GM12878 (cell line): ENCODE measurements at regions not wholly inside any gene's neighbourhood (a gene's known extent, or its start where the extent isn't known, plus 50 kb on each side); places are given as distances from the start of the nearest gene placed in this dataset.

Experiments
- ATAC-seq: fragments of 200-7000 bp; cut with Tn5 transposase; 3 replicates; pipeline ENCODE4 v1.9.1; 2020; ENCODE audit warnings: mild to moderate bottlenecking, moderate library complexity
- BruUV-seq: library from RNA; stranded (reverse); fragments of 400-500 nt; replicated peaks from 2 replicates; lab custom pipeline; 2021; lab: Mats Ljungman, UMichigan
- CTCF ChIA-PET: fragments of 300-600 bp; sonication (Branson Sonifier 250); formaldehyde crosslinking; extraction: SDS; loops from one replicate; lab custom pipeline; 2021; ENCODE audit warnings: inconsistent platforms; lab: Yijun Ruan, JAX
- POLR2A ChIA-PET: fragments of 350-600 bp; formaldehyde crosslinking; extraction: SDS; loops from one replicate; lab custom pipeline; 2021; ENCODE audit warnings: inconsistent platforms; lab: Charles Lee
- RAD21 ChIA-PET: fragments of 300-600 bp; sonication (Branson Sonifier 250); formaldehyde crosslinking; loops from one replicate; lab custom pipeline; 2023; ENCODE audit warnings: antibody characterized with exemption; ENCODE audit not compliant: unreplicated experiment; lab: Charles Lee
- SMC1A ChIA-PET: fragments of 300-600 bp; sonication (Branson Sonifier 250); formaldehyde crosslinking; loops from one replicate; lab custom pipeline; 2023; ENCODE audit not compliant: unreplicated experiment, uncharacterized antibody; lab: Charles Lee
- DNase-seq: peaks from one replicate; pipeline ENCODE4 v3.0.0-alpha.2; 2011; ENCODE audit warnings: low read depth, low spot score
- FAIRE-seq: peaks from 3 replicates; lab custom pipeline; 2011; peaks lifted over from hg19 to GRCh38; lab: Jason Lieb, UNC
- H2AFZ ChIP-seq: 2 replicates; pipeline ENCODE4 v1.6.0; 2011; ENCODE audit warnings: low read depth, low read length, control low read depth; ENCODE audit not compliant: control insufficient read depth
- H3K27ac ChIP-seq: 2 replicates; pipeline ENCODE4 v1.5.1; 2011; ENCODE audit warnings: control low read depth; ENCODE audit not compliant: control insufficient read depth, insufficient read depth
- H3K27me3 ChIP-seq, 2 experiments: replicated peaks in 1 of 2; 2 replicates each; pipeline versions ENCODE4 v1.6.0 to v1.6.1; 2011; ENCODE audit warnings: low read length in 1 of 2; ENCODE audit not compliant: control insufficient read depth in 2 of 2, insufficient read depth in 2 of 2
- H3K36me3 ChIP-seq, 2 experiments: 2 replicates each; pipeline ENCODE4 v1.5.1; 2011; ENCODE audit warnings: low read length in 1 of 2; ENCODE audit not compliant: control insufficient read depth in 2 of 2, insufficient read depth in 2 of 2
- H3K4me1 ChIP-seq: 2 replicates; pipeline ENCODE4 v1.6.1; 2011; ENCODE audit warnings: mild to moderate bottlenecking, low read length, moderate library complexity, mixed read lengths; ENCODE audit not compliant: control insufficient read depth, insufficient read depth
- H3K4me2 ChIP-seq: 2 replicates; pipeline ENCODE4 v1.6.0; 2011; ENCODE audit warnings: control low read depth; ENCODE audit not compliant: control insufficient read depth, insufficient read depth
- H3K4me3 ChIP-seq: fragments of 200-600 bp; sonication (generic); 2 replicates; pipeline ENCODE4 v1.5.1; 2016
- H3K79me2 ChIP-seq: 2 replicates; pipeline ENCODE4 v1.6.0; 2011; ENCODE audit warnings: low read length; ENCODE audit not compliant: control insufficient read depth, insufficient read depth
- H3K9ac ChIP-seq: 2 replicates; pipeline ENCODE4 v1.8.0; 2011; ENCODE audit warnings: low read length, control low read depth, mixed read lengths; ENCODE audit not compliant: control insufficient read depth, insufficient read depth
- H3K9me3 ChIP-seq: replicated peaks from 3 replicates; pipeline ENCODE4 v1.5.1; 2011; ENCODE audit warnings: mild to moderate bottlenecking, low read length; ENCODE audit not compliant: control insufficient read depth, insufficient read depth
- H4K20me1 ChIP-seq: 2 replicates; pipeline ENCODE4 v1.6.0; 2011; ENCODE audit not compliant: control insufficient read depth, insufficient read depth
- CHD1 ChIP-seq: IDR thresholded peaks from 2 replicates; pipeline ENCODE4 v1.6.1; 2012; ENCODE audit warnings: low read depth, low read length, improper control_type of control experiment
- CREM ChIP-seq: IDR thresholded peaks from 2 replicates; pipeline ENCODE4 v1.6.1; 2014; ENCODE audit warnings: antibody characterized with exemption, low read depth
- CUX1 ChIP-seq: IDR thresholded peaks from 2 replicates; pipeline ENCODE4 v1.6.1; 2012; ENCODE audit warnings: improper control_type of control experiment, low read depth, low read length; ENCODE audit not compliant: insufficient replicate concordance
- E4F1 ChIP-seq: fragments of 450-650 bp; IDR thresholded peaks from 2 replicates; pipeline ENCODE4 v1.6.1; 2018; ENCODE audit warnings: borderline replicate concordance, mild to moderate bottlenecking; ENCODE audit not compliant: partially characterized antibody
- HDAC6 ChIP-seq: fragments of 200-600 bp; sonication (generic); IDR thresholded peaks from one replicate; pipeline ENCODE4 v1.8.0; 2017; ENCODE audit warnings: antibody characterized with exemption; ENCODE audit not compliant: unreplicated experiment
- PAX8 ChIP-seq: fragments of 450-650 bp; IDR thresholded peaks from 2 replicates; pipeline ENCODE4 v1.6.1; 2017; ENCODE audit warnings: mild to moderate bottlenecking, moderate library complexity
- USF2 ChIP-seq: IDR thresholded peaks from 2 replicates; pipeline ENCODE4 v1.6.1; 2011; ENCODE audit warnings: low read depth, low read length, improper control_type of control experiment, borderline replicate concordance
- WGBS: methylation state at CpG from one replicate; pipeline ENCODE4 v1.1.6; 2016; ENCODE audit warnings: low lambda C conversion rate; ENCODE audit not compliant: insufficient replicate concordance, insufficient coverage; ENCODE audit errors: missing lambda C conversion rate; 5-methylcytosine and 5-hydroxymethylcytosine counted together
- in situ Hi-C: fragments of 300-500 bp; cut with MboI; formaldehyde crosslinking; loops from 9 replicates; pipeline ENCODE4 v1.14.3; 2018; ENCODE audit warnings: mixed read lengths
- intact Hi-C: fragments of 100-400 bp; cut with micrococcal nuclease; formaldehyde crosslinking; loops from one replicate; pipeline ENCODE4 v1.14.2; 2022; ENCODE audit not compliant: unreplicated experiment

GRCh38 chr15:47965297-47965696 lies 155.5 kb upstream of the SLC24A5 start:
- in situ Hi-C loops = no loop called here
- WGBS = 88% methylated on average over 4 of the region's 4 CpGs
- H3K9me3 ChIP-seq = no peaks in the 10 kb centered on the region
- CTCF ChIA-PET = no interaction called here
- RAD21 ChIA-PET = no interaction called here
- peaks cover 15% of the 10 kb centered on the region for H3K4me1 ChIP-seq
- SMC1A ChIA-PET = no interaction called here
- H2AFZ ChIP-seq = no peak overlapping the region
- H3K27me3 ChIP-seq = no peaks in the 10 kb centered on the region
- TF ChIP-seq CREM (no peak), USF2 (no peak), PAX8 (no peak), HDAC6 (no peak), E4F1 (no peak), CUX1 (no peak), CHD1 (no peak)
- POLR2A ChIA-PET = no interaction called here
- no peak overlapping the region for H3K27ac ChIP-seq
- no peaks in the 10 kb centered on the region for H3K36me3 ChIP-seq
- intact Hi-C loops = no loop called here
- BruUV-seq = no TSS peak
- H3K4me2 ChIP-seq = no peak overlapping the region
- FAIRE-seq (no peak), DNase-seq (no peak), ATAC-seq (no peak)
- no peaks in the 10 kb centered on the region for H4K20me1 ChIP-seq
- no peak overlapping the region for H3K4me3 ChIP-seq
- no peaks in the 10 kb centered on the region for H3K79me2 ChIP-seq
- no peak overlapping the region for H3K9ac ChIP-seq
